Endothelial cell of umbilical vein (primary cell): ENCODE measurements at regions not wholly inside any gene's neighbourhood (a gene's known extent, or its start where the extent isn't known, plus 50 kb on each side); places are given as distances from the start of the nearest gene placed in this dataset.

Source experiments
- CTCF ChIP-seq, 2 donors: IDR thresholded peaks; 1 replicate in 1 of 2; 2 replicates in 1 of 2; pipeline ENCODE4 v1.5.1; 2011; ENCODE audit warnings: low read length in 2 of 2, mild to moderate bottlenecking in 2 of 2, moderate library complexity in 2 of 2, control low read depth in 1 of 2, inconsistent platforms in 1 of 2, low read depth in 1 of 2; ENCODE audit not compliant: insufficient read depth in 1 of 2; ENCODE audit errors: extremely low read depth in 1 of 2
- EZH2 ChIP-seq: IDR thresholded peaks from 2 replicates; pipeline ENCODE4 v1.6.1; 2012; ENCODE audit warnings: borderline replicate concordance, low read depth, mild to moderate bottlenecking, moderate library complexity, low read length, inconsistent platforms; ENCODE audit not compliant: severe bottlenecking
- POLR2A ChIP-seq: IDR thresholded peaks from 2 replicates; pipeline ENCODE4 v1.6.1; 2012; ENCODE audit warnings: low read depth, mild to moderate bottlenecking, control low read depth, low read length
- POLR2AphosphoS5 ChIP-seq: IDR thresholded peaks from 2 replicates; pipeline ENCODE4 v1.6.1; 2012; ENCODE audit warnings: low read depth, mild to moderate bottlenecking, control low read depth, low read length, moderate library complexity; ENCODE audit not compliant: insufficient read depth

GRCh38 chr6:90893400-90893799, 306.5 kb upstream of the MAP3K7 start:
- TF ChIP-seq POLR2A (no peak), EZH2 (no peak), CTCF (IDR thresholded peaks at IDR 0.05; ENCODE audit: extremely low read depth in 1 of 2, insufficient read depth in 1 of 2, low read depth in 1 of 2, low read length in 2 of 2) (no peak), POLR2AphosphoS5 (no peak)
